Naive B cell (primary cell): ENCODE measurements at regions not wholly inside any gene's neighbourhood (a gene's known extent, or its start where the extent isn't known, plus 50 kb on each side); places are given as distances from the start of the nearest gene placed in this dataset.
"Not testable (repeated sequence)": the region's sequence is repeated elsewhere in the genome, so short reads cannot be mapped to it uniquely, and the experiment has no call there.

ENCODE experiments used
- ATAC-seq, 2 donors: fragments of 150-1000 bp; cut with Tn5 transposase; 2 replicates each; pipeline ENCODE4 v1.10.0; 2021; ENCODE audit warnings: low read depth in 2 of 2, mild to moderate bottlenecking in 2 of 2, moderate library complexity in 2 of 2
- DNase-seq: peaks from one replicate; pipeline ENCODE4 v3.0.0; 2022
- H3K27ac Mint-ChIP-seq, 6 donors: one replicate each; pipeline ENCODE4 v1.8.0; 2020 to 2022; ENCODE audit warnings: mild to moderate bottlenecking in 6 of 6, mixed read lengths in 6 of 6, moderate library complexity in 5 of 6, inconsistent platforms in 2 of 6
- H3K27me3 Mint-ChIP-seq, 3 donors: one replicate each; pipeline ENCODE4 v1.8.0; 2021 to 2022; ENCODE audit warnings: mixed read lengths in 3 of 3, mild to moderate bottlenecking in 1 of 3
- H3K36me3 Mint-ChIP-seq, 2 donors: one replicate each; pipeline ENCODE4 v1.8.0; 2020 to 2022; ENCODE audit warnings: mixed read lengths in 2 of 2, inconsistent platforms in 1 of 2, mild to moderate bottlenecking in 1 of 2
- H3K4me1 Mint-ChIP-seq, 3 donors: one replicate each; pipeline ENCODE4 v1.8.0; 2020 to 2022; ENCODE audit warnings: mixed read lengths in 3 of 3, inconsistent platforms in 1 of 3, mild to moderate bottlenecking in 1 of 3, moderate library complexity in 1 of 3
- H3K4me3 Mint-ChIP-seq, 8 donors: one replicate each; pipeline ENCODE4 v1.8.0; 2020 to 2022; ENCODE audit warnings: mild to moderate bottlenecking in 8 of 8, mixed read lengths in 8 of 8, moderate library complexity in 8 of 8, inconsistent platforms in 2 of 8
- H3K9me3 Mint-ChIP-seq, 7 donors: one replicate each; pipeline ENCODE4 v1.8.0; 2020 to 2022; ENCODE audit warnings: mixed read lengths in 7 of 7, mild to moderate bottlenecking in 5 of 7, inconsistent platforms in 2 of 7, moderate library complexity in 1 of 7

DNA sequence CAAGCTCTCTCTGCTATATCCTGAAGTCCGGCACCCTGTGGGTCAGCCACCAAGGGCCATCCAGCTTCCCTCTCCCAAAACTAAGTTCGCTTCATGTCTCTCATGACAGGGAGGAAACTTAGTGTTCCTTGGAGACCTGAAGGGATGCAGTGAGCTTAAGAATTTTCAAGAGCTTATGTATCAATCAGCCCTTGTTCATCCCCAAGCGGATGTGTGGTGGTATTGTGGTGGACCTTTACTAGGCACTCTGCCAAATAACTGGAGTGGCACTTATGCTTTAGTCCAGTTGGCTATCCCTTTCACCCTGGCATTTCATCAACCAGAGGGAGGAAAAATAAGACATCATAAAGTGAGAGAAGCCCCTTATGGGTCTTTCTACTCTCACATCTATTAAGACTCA, 114.6 kb upstream of the PPM1J start:
- H3K27me3 Mint-ChIP-seq, result peaks cover 2 to 31% (median 16%) of the 10 kb centered on the region in 3 donors
- ATAC-seq, H3K27ac Mint-ChIP-seq, H3K4me3 Mint-ChIP-seq, H3K9me3 Mint-ChIP-seq, H3K36me3 Mint-ChIP-seq, H3K4me1 Mint-ChIP-seq, DNase-seq: not testable (repeated sequence)

DNA sequence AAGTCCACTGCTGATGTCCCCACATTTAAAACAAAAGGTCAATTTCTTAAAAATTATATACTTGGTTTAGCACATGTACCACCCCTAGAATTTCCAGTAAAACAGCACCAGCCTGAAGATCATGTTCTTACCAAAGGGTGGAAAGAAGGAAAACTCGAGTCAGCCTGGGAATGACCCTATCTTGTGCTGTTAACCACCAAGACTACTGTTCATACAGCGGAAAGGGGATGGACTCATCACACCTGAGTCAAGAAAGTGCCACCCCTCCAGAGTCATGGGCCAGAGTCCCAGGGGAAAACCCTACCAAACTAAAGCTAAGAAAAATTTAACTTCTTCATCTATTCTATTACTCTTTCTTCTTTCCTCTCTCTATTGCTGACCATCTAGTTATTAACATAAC, 113.6 kb upstream of the PPM1J start:
- Mint-ChIP-seq H3K9me3 (peaks cover 0 to 8% (median 0%) of the 10 kb centered on the region in 7 donors), H3K4me3 (no peak overlapping the region), H3K27me3 (peaks cover 8 to 39% (median 24%) of the 10 kb centered on the region in 3 donors), H3K27ac (no peak overlapping the region), H3K36me3 (peaks cover 0 to 9% of the 10 kb centered on the region in 2 donors), H3K4me1 (no peaks in the 10 kb centered on the region)
- DNase-seq (no peak), ATAC-seq (no peak)

DNA sequence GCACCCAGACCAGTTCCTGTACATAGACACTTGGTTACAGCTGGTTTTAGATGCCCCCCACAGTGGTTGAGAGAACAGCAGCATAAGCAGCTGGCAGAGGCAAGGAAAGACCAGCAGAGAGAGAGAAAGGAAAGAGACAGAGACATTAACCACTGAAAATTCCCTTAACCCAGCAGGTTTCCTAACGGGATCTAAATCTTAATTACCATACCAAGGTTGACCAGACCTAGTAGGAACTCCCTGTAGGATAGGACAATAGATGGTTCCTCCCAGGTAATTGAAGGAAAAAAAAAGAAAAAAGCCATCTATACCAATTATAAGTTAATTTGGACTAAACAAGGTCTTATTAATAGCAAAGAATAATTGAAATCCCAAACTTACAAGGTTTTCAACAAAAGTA, 112.3 kb upstream of the PPM1J start:
- not testable (repeated sequence) for H3K4me1 Mint-ChIP-seq, H3K27ac Mint-ChIP-seq, H3K9me3 Mint-ChIP-seq, ATAC-seq, DNase-seq, H3K36me3 Mint-ChIP-seq, H3K4me3 Mint-ChIP-seq
- H3K27me3 Mint-ChIP-seq, result peaks cover 8 to 37% (median 24%) of the 10 kb centered on the region in 3 donors

DNA sequence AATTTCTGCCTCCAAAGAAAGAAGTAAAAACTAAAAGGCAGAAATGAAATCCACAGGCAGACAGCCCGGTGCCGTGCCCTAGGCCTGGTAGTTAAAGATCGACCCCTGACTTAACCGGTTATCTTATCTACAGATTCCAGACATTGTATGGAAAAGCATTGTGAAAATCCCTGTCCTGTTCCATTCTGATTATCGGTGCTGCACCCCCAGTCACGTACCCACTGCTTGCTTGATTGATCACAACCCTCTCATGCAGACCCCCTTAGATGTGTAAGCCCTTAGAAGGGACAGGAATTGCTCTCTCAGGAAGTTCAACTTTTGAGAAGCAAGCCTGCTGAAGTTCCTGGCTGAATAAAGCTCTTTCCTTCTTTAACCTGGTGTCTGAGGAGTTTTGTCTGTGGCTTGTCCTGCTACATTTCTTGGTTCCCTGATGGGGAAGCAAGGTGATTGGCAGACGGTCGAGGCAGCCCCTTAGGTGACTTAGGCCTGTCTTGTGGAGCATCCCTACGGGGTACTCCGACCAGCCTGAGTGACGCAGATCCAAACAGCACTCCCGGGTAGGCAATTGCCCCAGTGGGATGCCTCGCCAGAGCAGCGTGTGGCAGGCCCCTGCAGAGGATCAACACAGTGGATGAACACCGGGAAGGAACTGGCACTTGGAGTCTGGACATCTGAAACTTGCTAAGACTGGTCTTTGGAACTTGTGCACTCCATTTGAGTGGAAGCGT, 111.2 kb upstream of the PPM1J start:
- Mint-ChIP-seq H3K27ac (no peak overlapping the region), H3K27me3 (peaks cover 8 to 30% (median 24%) of the 10 kb centered on the region in 3 donors), H3K9me3 (peaks cover 0 to 8% (median 0%) of the 10 kb centered on the region in 7 donors), H3K4me1 (no peaks in the 10 kb centered on the region), H3K36me3 (peaks cover 0 to 9% of the 10 kb centered on the region in 2 donors), H3K4me3 (no peak overlapping the region)
- no peak for DNase-seq
- no peak for ATAC-seq

DNA sequence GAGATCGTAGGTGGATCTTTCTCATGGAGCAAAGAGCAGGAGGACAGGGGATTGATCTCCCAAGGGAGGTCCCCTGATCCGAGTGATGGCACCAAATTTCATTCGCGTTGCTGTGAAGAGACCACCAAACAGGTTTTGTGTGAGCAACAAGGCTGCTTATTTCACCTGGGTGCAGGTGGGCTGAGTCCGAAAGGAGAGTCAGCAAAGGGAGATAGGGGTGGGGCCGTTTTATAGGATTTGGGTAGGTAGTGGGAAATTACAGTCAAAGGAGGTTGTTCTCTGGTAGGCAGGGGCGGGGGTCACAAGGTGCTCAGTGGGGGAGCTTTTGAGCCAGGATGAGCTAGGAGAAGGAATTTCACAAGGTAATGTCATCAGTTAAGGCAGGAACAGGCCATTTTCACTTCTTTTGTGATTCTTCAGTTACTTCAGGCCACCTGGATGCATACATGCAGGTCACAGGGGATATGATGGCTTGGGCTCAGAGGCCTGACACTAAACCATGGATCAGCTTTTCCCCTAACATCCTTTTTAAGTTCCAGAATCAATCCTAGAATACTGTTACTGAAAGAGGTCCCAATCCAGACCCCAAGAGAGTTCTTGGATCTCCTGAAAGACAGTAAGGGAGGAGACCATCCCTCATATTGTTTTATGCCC, 110.6 kb upstream of the PPM1J start:
- H3K27me3 Mint-ChIP-seq, result peaks cover 8 to 30% (median 24%) of the 10 kb centered on the region in 3 donors
- H3K27ac Mint-ChIP-seq, result peak overlapping the region in 1 of 6 donors; percentile 52
- not testable (repeated sequence) for H3K9me3 Mint-ChIP-seq, H3K4me1 Mint-ChIP-seq, ATAC-seq, H3K4me3 Mint-ChIP-seq, H3K36me3 Mint-ChIP-seq, DNase-seq

DNA sequence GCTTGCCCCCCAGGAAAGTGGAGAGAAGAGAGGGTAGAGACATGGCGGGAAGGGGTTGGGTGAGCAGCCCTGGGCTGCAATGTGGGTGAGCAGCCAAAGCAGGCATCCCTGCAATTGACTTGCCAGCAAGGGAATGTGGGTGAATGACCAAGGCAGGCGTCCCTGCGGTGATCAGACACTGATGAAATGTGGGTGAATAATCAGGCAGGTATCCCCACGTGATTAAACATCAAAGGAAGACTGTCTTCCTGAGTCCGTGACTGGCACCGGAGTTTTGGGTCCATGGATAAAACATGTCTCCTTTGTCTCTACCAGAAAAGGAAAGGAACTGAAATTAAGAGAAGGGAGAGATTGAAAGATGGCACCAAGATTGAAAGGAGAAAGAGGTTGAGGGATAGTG, 109.9 kb upstream of the PPM1J start:
- H3K4me1 Mint-ChIP-seq, ATAC-seq, H3K36me3 Mint-ChIP-seq, H3K9me3 Mint-ChIP-seq, DNase-seq, H3K4me3 Mint-ChIP-seq: not testable (repeated sequence)
- Mint-ChIP-seq H3K27me3 (peaks cover 8 to 30% (median 24%) of the 10 kb centered on the region in 3 donors), H3K27ac (peak overlapping the region in 1 of 6 donors; percentile 3)

DNA sequence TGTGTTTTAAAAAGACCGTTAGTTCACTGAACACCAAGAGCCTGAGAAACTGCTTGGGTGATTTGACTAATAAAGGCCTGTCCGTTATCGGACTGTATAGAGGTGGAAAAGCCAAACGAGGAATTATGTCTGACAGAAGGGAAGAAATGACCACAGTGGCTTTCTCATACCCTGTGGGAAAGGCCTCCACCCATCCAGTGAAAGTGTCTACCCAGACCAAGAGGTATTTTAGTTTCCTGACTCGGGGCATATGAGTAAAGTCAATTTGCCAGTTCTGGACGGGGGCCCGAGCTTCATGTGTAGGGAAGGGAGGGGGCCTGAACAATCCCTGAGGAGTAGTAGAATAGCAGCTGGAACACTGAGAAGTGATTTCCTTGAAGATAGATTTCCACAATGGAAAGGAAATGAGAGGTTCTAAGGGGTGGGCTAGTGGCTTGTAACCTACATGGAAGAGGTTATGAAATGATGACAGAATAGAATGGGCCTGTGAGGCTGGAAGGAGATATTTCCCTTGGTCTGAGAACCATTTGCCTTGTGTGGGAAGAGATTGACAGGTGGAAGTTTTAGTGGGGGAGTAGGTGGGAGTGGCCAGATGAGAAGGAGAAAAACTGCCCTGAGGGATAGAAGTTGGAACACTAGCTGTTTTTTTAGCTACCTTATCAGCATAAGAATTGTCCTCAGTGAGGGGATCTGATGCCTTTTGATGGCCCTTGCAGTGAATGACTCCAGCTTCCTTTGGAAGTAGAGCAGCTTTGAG, 106.4 kb upstream of the PPM1J start:
- not testable (repeated sequence) for H3K9me3 Mint-ChIP-seq, H3K4me3 Mint-ChIP-seq, ATAC-seq, DNase-seq, H3K36me3 Mint-ChIP-seq, H3K27ac Mint-ChIP-seq, H3K4me1 Mint-ChIP-seq
- H3K27me3 Mint-ChIP-seq, result peaks cover 8 to 19% (median 17%) of the 10 kb centered on the region in 3 donors

DNA sequence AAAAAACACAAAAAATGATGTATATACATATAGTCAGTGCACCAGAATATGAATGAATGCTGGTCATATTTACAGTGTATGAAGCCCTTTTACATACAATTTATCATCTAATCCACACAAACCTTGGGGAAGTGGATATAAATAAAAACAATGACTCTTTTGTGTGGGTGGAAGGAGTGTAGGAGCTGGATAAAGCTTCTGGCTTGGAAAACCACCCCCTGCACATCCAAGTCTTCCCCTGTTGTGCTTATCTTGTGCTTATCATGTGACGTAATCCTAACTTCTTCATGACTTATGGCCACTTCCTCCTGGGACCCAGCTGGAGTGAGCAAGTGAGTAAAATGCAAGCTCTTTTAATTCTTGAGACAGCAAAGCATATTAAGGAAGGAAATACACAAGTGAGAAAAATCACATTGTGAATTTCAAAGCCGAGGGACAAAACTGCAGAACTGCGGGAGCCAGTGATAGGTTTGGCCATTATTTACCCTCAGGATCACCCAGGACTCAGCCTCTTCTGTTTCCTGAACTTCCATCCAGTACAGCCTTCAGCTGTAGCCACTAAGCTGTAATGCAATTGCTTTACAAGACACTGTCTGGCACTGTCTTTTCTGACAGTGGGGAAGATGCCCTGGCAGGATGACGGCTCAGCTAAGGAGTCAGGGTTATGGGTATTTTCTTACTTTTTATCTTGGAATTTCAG, 104.0 kb upstream of the PPM1J start:
- H3K27ac Mint-ChIP-seq, result no peak overlapping the region
- H3K36me3 Mint-ChIP-seq, result peaks cover 3 to 4% of the 10 kb centered on the region in 2 donors
- H3K27me3 Mint-ChIP-seq, result peaks cover under 1 to 3% (median 3%) of the 10 kb centered on the region in 3 donors
- H3K9me3 Mint-ChIP-seq, result peaks cover 0 to 3% (median 0%) of the 10 kb centered on the region in 7 donors
- DNase-seq (no peak), ATAC-seq (peak in 1 of 2 donors; percentile 25)
- peaks cover 0 to 7% (median 0%) of the 10 kb centered on the region in 3 donors for H3K4me1 Mint-ChIP-seq
- no peak overlapping the region for H3K4me3 Mint-ChIP-seq

DNA sequence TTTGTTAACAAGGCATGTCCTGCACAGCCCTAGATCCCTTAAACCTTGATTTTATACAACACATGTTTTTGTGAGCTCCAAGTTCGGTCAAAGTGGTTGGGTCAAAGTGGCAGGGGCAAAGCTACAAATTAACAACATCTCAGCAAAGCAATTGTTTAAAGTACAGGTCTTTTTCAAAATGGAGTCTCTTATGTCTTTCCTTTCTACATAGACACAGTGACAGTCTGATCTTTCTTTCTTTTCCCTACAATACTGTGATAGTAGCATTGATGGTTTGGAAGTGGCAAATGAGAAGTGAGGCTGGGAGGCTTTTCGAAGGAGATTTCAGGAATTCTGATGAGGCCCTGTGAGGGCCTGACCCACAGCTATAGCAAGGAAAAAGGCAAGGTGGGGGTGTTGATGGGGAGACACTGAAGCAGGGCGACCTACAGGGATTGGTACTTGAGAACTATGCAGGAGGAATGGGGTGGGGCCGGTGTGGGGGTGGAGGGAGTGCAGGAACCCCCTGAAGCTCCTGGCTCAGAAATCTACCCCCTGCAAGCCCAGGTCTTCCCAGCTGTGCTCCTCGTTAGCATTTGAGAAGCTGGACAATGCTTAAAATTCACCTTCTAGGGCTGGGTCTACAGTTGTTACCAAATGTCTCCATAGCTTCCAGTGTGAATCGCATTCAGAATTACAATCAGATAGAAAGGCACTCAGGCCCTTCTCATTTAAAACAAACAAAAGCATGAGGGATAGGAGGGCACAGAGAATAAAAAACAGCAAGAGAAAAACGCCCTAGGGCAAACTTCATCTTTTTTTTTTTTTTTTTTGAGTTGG, 102.6 kb upstream of the PPM1J start:
- Mint-ChIP-seq H3K27ac (no peak overlapping the region), H3K27me3 (peaks cover 0 to 2% (median 0%) of the 10 kb centered on the region in 3 donors), H3K9me3 (peaks cover 0 to 2% (median 0%) of the 10 kb centered on the region in 7 donors), H3K4me1 (peaks cover 0 to 7% (median 0%) of the 10 kb centered on the region in 3 donors), H3K4me3 (no peak overlapping the region), H3K36me3 (peaks cover 0 to 4% of the 10 kb centered on the region in 2 donors)
- no peak for ATAC-seq
- no peak for DNase-seq

DNA sequence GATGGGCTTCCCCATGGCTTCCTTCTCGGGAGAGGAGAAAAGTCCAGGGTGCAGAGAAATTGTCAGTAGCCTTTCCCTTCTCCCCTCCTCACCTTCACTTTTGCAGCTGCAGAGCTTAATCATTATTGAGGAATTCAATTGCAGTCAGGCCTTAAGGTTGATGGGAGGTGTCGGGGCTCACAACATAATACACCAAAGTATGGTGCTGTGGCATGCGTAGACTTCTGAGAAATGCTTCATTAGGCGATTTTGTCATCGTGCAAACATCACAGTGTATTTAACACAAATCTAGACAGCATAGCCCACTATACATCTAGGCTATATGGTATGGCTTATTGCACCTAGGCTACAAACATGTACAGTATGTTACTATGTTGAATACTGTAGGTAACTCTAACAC, 100.2 kb upstream of the PPM1J start:
- no peak for ATAC-seq
- Mint-ChIP-seq H3K36me3 (peaks cover 0 to 4% of the 10 kb centered on the region in 2 donors), H3K27me3 (peaks cover 0 to 21% (median 14%) of the 10 kb centered on the region in 3 donors), H3K4me1 (peaks cover 0 to 7% (median 0%) of the 10 kb centered on the region in 3 donors), H3K27ac (no peak overlapping the region), H3K9me3 (peaks cover 0 to 2% (median 0%) of the 10 kb centered on the region in 7 donors), H3K4me3 (no peak overlapping the region)
- DNase-seq, result no peak

DNA sequence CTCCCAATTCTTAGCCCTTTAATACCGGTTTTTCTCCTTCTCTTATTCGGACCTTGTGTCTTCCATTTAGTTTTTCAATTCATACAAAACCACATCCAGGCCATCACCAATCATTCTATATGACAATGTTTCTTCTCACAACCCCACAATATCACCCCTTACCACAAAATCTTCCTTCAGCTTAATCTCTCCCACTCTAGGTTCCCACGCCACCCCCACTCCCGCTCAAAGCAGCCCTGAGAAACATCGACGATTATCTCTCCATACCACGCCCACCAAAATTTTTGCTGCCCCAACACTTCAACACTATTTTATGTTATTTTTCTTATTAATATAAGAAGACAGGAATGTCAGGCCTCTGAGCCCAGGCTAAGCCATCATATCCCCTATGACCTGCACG, 99.5 kb upstream of the PPM1J start:
- not testable (repeated sequence) for H3K9me3 Mint-ChIP-seq, DNase-seq, ATAC-seq, H3K4me1 Mint-ChIP-seq, H3K27ac Mint-ChIP-seq, H3K36me3 Mint-ChIP-seq, H3K4me3 Mint-ChIP-seq
- H3K27me3 Mint-ChIP-seq, result peaks cover 0 to 24% (median 20%) of the 10 kb centered on the region in 3 donors

DNA sequence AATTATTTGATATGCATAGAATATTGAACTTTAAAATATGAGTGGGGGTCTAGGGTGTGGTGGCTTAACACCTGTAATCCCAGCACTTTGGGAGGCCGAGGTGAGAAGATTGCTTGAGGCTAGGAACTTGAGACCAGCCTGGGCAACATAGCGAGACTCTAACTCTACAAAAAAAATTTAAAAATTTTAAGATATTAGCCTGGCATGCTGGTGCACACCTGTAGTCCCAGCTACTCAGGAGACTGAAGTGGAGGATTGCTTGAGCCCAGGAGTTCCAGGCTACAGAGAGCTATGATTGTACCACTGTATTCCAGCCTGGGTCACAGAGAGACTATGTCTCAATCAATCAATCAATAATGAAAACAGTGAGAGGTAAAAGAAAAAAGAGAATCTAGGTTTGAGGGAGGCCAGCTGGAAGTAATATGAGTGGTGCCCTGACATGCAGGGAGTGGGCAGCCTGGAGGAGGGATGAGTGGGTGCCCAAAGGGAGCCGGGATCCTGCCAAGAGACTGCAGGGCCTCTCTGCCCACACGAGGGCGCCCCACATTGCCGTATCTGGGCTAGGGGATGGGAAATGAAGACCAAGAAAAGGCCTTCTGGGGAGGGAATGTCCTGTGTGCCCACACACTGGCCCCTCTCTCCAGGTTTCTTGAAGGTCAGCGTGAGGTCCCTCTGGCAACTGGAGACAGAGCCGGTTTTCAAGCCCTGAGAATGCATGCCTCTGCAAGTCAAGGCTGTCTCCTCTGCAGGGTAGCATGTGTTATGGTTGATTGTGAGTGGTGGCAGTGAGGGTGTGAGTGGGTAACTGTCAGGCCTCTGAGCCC, 93.9 kb upstream of the PPM1J start:
- peak; percentile 63 to 66 for ATAC-seq
- no peak overlapping the region for H3K4me3 Mint-ChIP-seq
- no peaks in the 10 kb centered on the region for H3K4me1 Mint-ChIP-seq

More for the DNA sequence above, 93.9 kb upstream of the PPM1J start:
- Mint-ChIP-seq H3K27ac (peak overlapping the region in 1 of 6 donors; percentile 81), H3K27me3 (peaks cover 5 to 32% (median 28%) of the 10 kb centered on the region in 3 donors), H3K9me3 (no peaks in the 10 kb centered on the region), H3K36me3 (no peaks in the 10 kb centered on the region)
- peak; percentile 54 for DNase-seq
